CD14-positive monocyte (primary cell): ENCODE measurements at regions not wholly inside any gene's neighbourhood (a gene's known extent, or its start where the extent isn't known, plus 50 kb on each side); places are given as distances from the start of the nearest gene placed in this dataset.
A peak's percentile ranks its signal among the peaks of the same experiment; 100 is the strongest.
"Not testable (repeated sequence)": the region's sequence is repeated elsewhere in the genome, so short reads cannot be mapped to it uniquely, and the experiment has no call there.

Experiments
- DNase-seq, 3 donors: peaks; one replicate each; pipeline ENCODE4 v3.0.0-alpha.2; 2011 to 2022
- H2AFZ ChIP-seq: 2 replicates; pipeline ENCODE4 v1.6.0; 2012; ENCODE audit warnings: mild to moderate bottlenecking, low read depth, low read length, inconsistent platforms; ENCODE audit not compliant: insufficient read depth, poor library complexity, severe bottlenecking
- H3K27ac ChIP-seq, 2 donors: 1 replicate in 1 of 2; 2 replicates in 1 of 2; pipeline ENCODE4 v1.5.1; 2012 to 2013; ENCODE audit warnings: low read length in 2 of 2, control low read depth in 1 of 2, inconsistent platforms in 1 of 2, low read depth in 1 of 2, mild to moderate bottlenecking in 1 of 2
- H3K27me3 ChIP-seq, 2 donors: one replicate each; pipeline versions ENCODE4 v1.6.0 to v1.6.1; 2011 to 2013; ENCODE audit warnings: low read length in 2 of 2; ENCODE audit not compliant: control insufficient read depth in 2 of 2, insufficient read depth in 2 of 2
- H3K36me3 ChIP-seq, 2 donors: replicated peaks in 1 of 2; 1 replicate in 1 of 2; 2 replicates in 1 of 2; pipeline versions ENCODE4 v1.5.1 to v1.6.1; 2012 to 2013; ENCODE audit warnings: low read length in 2 of 2, control low read depth in 1 of 2, inconsistent platforms in 1 of 2, mild to moderate bottlenecking in 1 of 2; ENCODE audit not compliant: insufficient read depth in 2 of 2, control insufficient read depth in 1 of 2
- H3K4me1 ChIP-seq, 2 donors: 1 replicate in 1 of 2; 2 replicates in 1 of 2; pipeline versions ENCODE4 v1.5.1 to v1.6.1; 2012 to 2013; ENCODE audit warnings: low read length in 2 of 2, control low read depth in 1 of 2, inconsistent platforms in 1 of 2, mild to moderate bottlenecking in 1 of 2, moderate library complexity in 1 of 2; ENCODE audit not compliant: insufficient read depth in 2 of 2, control insufficient read depth in 1 of 2
- H3K4me2 ChIP-seq: replicated peaks from 2 replicates; pipeline ENCODE3; 2012; ENCODE audit warnings: low read length, moderate library complexity, mild to moderate bottlenecking; ENCODE audit not compliant: poor library complexity, severe bottlenecking; ENCODE audit errors: extremely low read depth
- H3K4me3 ChIP-seq, 3 experiments: fragments of 200-600 bp in 1 of 3; sonication (generic) in 1 of 3; replicated peaks in 1 of 3; 1 replicate in 2 of 3; 2 replicates in 1 of 3; pipeline ENCODE4 v1.5.1; 2011 to 2013; ENCODE audit warnings: low read length in 3 of 3, mild to moderate bottlenecking in 3 of 3, control low read depth in 2 of 3, low read depth in 2 of 3, inconsistent platforms in 1 of 3, moderate library complexity in 1 of 3
- H3K79me2 ChIP-seq: 2 replicates; pipeline ENCODE4 v1.6.0; 2012; ENCODE audit warnings: mild to moderate bottlenecking, control low read depth, inconsistent platforms, low read length, moderate library complexity; ENCODE audit not compliant: insufficient read depth
- H3K9ac ChIP-seq: 2 replicates; pipeline ENCODE4 v1.6.0; 2017; ENCODE audit warnings: low read length, mild to moderate bottlenecking; ENCODE audit not compliant: insufficient read depth, poor library complexity, severe bottlenecking
- H3K9me3 ChIP-seq, 2 donors: replicated peaks in 1 of 2; 1 replicate in 1 of 2; 2 replicates in 1 of 2; pipeline versions ENCODE4 v1.5.1 to v1.6.1; 2012 to 2013; ENCODE audit warnings: low read length in 2 of 2, control low read depth in 1 of 2; ENCODE audit not compliant: control insufficient read depth in 1 of 2, insufficient read depth in 1 of 2
- H4K20me1 ChIP-seq: 2 replicates; pipeline ENCODE4 v1.6.0; 2012; ENCODE audit warnings: mild to moderate bottlenecking, low read length, control low read depth, moderate library complexity; ENCODE audit not compliant: insufficient read depth
- H3K27ac Mint-ChIP-seq, 7 donors: one replicate each; pipeline ENCODE4 v1.8.0; 2020; ENCODE audit warnings: mild to moderate bottlenecking in 7 of 7, mixed read lengths in 7 of 7, moderate library complexity in 6 of 7, inconsistent platforms in 2 of 7
- H3K27me3 Mint-ChIP-seq, 3 donors: one replicate each; pipeline ENCODE4 v1.8.0; 2021 to 2022; ENCODE audit warnings: low read depth in 3 of 3, mild to moderate bottlenecking in 3 of 3, mixed read lengths in 3 of 3, moderate library complexity in 3 of 3, inconsistent platforms in 1 of 3
- H3K36me3 Mint-ChIP-seq, 2 donors: one replicate each; pipeline ENCODE4 v1.8.0; 2020; ENCODE audit warnings: mixed read lengths in 2 of 2, inconsistent platforms in 1 of 2, mild to moderate bottlenecking in 1 of 2
- H3K4me1 Mint-ChIP-seq: one replicate; pipeline ENCODE4 v1.8.0; 2020; ENCODE audit warnings: mild to moderate bottlenecking, mixed read lengths
- H3K4me3 Mint-ChIP-seq, 2 donors: one replicate each; pipeline ENCODE4 v1.8.0; 2020; ENCODE audit warnings: mild to moderate bottlenecking in 2 of 2, mixed read lengths in 2 of 2, moderate library complexity in 1 of 2
- H3K9me3 Mint-ChIP-seq, 7 donors: one replicate each; pipeline ENCODE4 v1.8.0; 2020 to 2022; ENCODE audit warnings: mixed read lengths in 7 of 7, mild to moderate bottlenecking in 6 of 7, moderate library complexity in 6 of 7, inconsistent platforms in 2 of 7
- WGBS: methylation state at CpG from one replicate; pipeline ENCODE4 v1.1.5; 2013; ENCODE audit warnings: missing lambda C conversion rate; ENCODE audit not compliant: insufficient coverage; 5-methylcytosine and 5-hydroxymethylcytosine counted together
- intact Hi-C, 2 donors: fragments of 100-400 bp; cut with micrococcal nuclease; formaldehyde crosslinking; loops; one replicate each; pipeline versions ENCODE4 v1.15.0 to v1.15.1; 2023

DNA sequence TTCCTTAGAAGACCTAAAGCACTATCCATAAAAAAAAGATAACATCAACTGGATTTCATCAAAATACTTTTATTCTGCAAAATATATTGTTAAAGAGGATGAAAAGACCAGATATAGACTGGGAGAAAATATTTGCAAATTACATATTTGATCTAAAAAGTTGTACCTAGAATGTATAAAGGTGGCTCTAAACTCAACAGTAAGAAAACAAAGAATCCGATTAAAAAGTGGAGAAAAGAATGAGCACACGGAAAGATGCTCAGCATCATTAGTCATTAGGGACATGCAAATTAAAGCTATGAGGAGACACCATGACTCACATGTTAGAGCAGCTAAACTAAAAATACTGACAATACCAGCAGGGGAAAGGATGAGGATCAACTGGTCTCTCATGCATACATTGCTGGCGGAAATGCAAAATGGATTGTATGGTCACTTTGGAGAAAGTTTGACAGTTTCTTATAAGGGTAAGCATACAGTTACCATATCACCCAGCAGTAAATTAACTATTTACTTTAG is 298.4 kb upstream of the PLGLB2 start:
- H3K27me3 Mint-ChIP-seq, H3K9ac ChIP-seq, intact Hi-C loops, H3K79me2 ChIP-seq, H3K4me1 Mint-ChIP-seq, DNase-seq, H2AFZ ChIP-seq, H3K36me3 ChIP-seq, H3K4me3 ChIP-seq, H3K4me2 ChIP-seq, H4K20me1 ChIP-seq, H3K27ac Mint-ChIP-seq, H3K27me3 ChIP-seq, H3K27ac ChIP-seq, H3K9me3 Mint-ChIP-seq, H3K4me3 Mint-ChIP-seq, H3K36me3 Mint-ChIP-seq, H3K9me3 ChIP-seq: not testable (repeated sequence)
- no CpG with 5 or more reads among the region's 3 CpGs for WGBS
- H3K4me1 ChIP-seq: peaks cover 6 to 13% of the 10 kb centered on the region in 2 donors

DNA sequence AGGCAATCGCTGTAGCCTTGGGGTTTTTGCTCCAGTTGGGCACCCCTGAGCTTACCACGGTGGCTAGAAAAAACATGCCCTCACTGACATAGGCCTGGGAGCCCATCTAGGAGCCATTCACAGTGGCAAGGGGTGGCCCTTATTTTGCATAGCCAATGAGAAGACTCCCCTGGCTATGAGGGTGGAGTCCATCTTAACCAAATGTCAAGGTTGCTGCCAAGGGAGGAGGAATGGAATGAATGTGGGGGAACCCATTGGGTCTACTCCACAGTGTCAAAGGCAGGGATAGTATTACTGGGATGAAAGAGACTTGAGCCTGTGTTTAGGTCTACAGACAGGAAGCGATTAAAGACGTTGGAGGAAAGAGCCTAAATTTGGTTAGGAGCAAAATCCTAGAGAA is 295.7 kb upstream of the PLGLB2 start:
- H3K27ac ChIP-seq, H3K9me3 ChIP-seq, H3K36me3 ChIP-seq, H3K4me2 ChIP-seq, H3K36me3 Mint-ChIP-seq, H3K4me3 ChIP-seq, H3K79me2 ChIP-seq, H3K9me3 Mint-ChIP-seq, intact Hi-C loops, H3K27me3 ChIP-seq, H3K4me3 Mint-ChIP-seq, H4K20me1 ChIP-seq, H3K27me3 Mint-ChIP-seq, H3K4me1 Mint-ChIP-seq, H2AFZ ChIP-seq, DNase-seq, H3K9ac ChIP-seq: not testable (repeated sequence)
- no CpG with 5 or more reads among the region's 4 CpGs for WGBS
- peaks cover 9 to 15% of the 10 kb centered on the region in 2 donors for H3K4me1 ChIP-seq
- H3K27ac Mint-ChIP-seq: peak overlapping the region in 2 of 7 donors; percentile 19 to 33

DNA sequence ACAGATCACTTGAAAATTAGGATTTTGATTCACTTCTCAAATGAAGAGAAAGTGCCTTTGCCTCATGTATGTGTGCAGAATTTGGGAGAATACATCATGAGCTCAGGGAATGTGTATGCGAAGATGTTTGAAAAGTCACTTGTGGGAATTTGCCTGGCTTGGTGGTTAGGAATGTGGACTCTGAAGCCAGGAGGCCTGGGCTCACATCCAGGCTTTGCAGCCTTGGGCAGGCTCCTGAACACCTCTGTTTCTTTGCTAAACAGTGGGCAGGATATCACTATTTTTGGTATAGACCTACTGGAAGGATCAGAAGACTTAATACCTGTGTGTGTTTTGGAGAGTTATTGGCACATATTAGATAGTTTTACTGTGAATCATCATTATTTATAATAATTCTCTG is 295.0 kb upstream of the PLGLB2 start:
- H3K79me2 ChIP-seq, H3K4me2 ChIP-seq, H3K27me3 Mint-ChIP-seq, H3K36me3 Mint-ChIP-seq, H3K36me3 ChIP-seq, H2AFZ ChIP-seq, H3K4me3 Mint-ChIP-seq, H3K9me3 ChIP-seq, intact Hi-C loops, H3K9me3 Mint-ChIP-seq, H3K9ac ChIP-seq, H3K27ac ChIP-seq, H3K4me1 Mint-ChIP-seq, DNase-seq, H3K27ac Mint-ChIP-seq, H4K20me1 ChIP-seq, H3K27me3 ChIP-seq, H3K4me3 ChIP-seq: not testable (repeated sequence)
- 100% methylated on average over 1 of the region's 1 CpG for WGBS
- H3K4me1 ChIP-seq: peaks cover 12 to 19% of the 10 kb centered on the region in 2 donors

DNA sequence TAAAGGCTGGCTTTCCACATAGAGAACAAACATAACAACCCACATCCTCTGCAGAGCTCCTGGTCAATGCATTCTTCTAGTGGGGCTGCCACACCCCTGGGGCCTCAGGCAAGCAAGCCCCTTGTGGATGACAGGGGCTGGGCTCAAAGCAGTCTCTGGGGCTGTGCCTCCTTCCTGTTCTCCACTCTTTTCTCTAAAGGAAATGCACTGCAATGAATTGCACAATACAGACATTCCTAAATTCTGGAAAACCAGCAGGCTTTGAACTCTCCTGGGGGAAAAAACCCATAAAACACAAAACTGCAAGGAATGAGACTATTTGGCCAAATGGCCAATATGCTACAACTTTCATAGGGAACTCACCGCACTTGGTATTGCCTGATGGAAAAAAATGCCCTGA is 293.9 kb upstream of the PLGLB2 start:
- H3K9ac ChIP-seq, intact Hi-C loops, H3K27me3 ChIP-seq, H2AFZ ChIP-seq, H3K4me2 ChIP-seq, H3K27me3 Mint-ChIP-seq, H3K9me3 ChIP-seq, H3K36me3 Mint-ChIP-seq, H3K36me3 ChIP-seq, H3K4me3 ChIP-seq, H3K79me2 ChIP-seq, H3K4me1 Mint-ChIP-seq, H3K27ac Mint-ChIP-seq, H3K27ac ChIP-seq, H3K9me3 Mint-ChIP-seq, H3K4me3 Mint-ChIP-seq, H4K20me1 ChIP-seq, DNase-seq: not testable (repeated sequence)
- peaks cover 19 to 28% of the 10 kb centered on the region in 2 donors for H3K4me1 ChIP-seq
- WGBS: no CpG with 5 or more reads among the region's 1 CpG
